ENCODE measurements at regions not wholly inside any gene's neighbourhood (a gene's known extent, or its start where the extent isn't known, plus 50 kb on each side); places are given as distances from the start of the nearest gene placed in this dataset.

GRCh38 chr2:14867853-14868252 is 235.3 kb downstream of the LRATD1 start:
- TF ChIP-seq SNAI2 (CRISPR knock-in tag; IDR thresholded peaks at IDR 0.05) (no peak), ZC3H10 (CRISPR knock-in tag; IDR thresholded peaks at IDR 0.05) (no peak), PATZ1 (CRISPR knock-in tag; IDR thresholded peaks at IDR 0.05; ENCODE audit: borderline replicate concordance) (no peak), RARB (CRISPR knock-in tag; IDR thresholded peaks at IDR 0.05) (no peak), OSR1 (CRISPR knock-in tag; IDR thresholded peaks at IDR 0.05) (no peak), TSHZ2 (CRISPR knock-in tag; IDR thresholded peaks at IDR 0.05) (no peak), ZFP30 (CRISPR knock-in tag; IDR thresholded peaks at IDR 0.05) (no peak), BACH2 (CRISPR knock-in tag; IDR thresholded peaks at IDR 0.05; ENCODE audit: borderline replicate concordance) (no peak), CSDC2 (CRISPR knock-in tag; IDR thresholded peaks at IDR 0.05) (no peak), CREB5 (CRISPR knock-in tag; IDR thresholded peaks at IDR 0.05; ENCODE audit: low read depth) (no peak)
